Sigmoid colon (tissue), 3 donors: ENCODE measurements at regions not wholly inside any gene's neighbourhood (a gene's known extent, or its start where the extent isn't known, plus 50 kb on each side); places are given as distances from the start of the nearest gene placed in this dataset.

Source experiments
- POLR2A ChIP-seq, 2 donors: fragments of 450-650 bp; IDR thresholded peaks; one replicate each; pipeline ENCODE4 v1.6.1; 2016; ENCODE audit warnings: antibody characterized with exemption in 2 of 2, mild to moderate bottlenecking in 2 of 2, moderate library complexity in 2 of 2
- TF ChIP-seq, protein P1 (sequence below), 4 experiments: fragments of 450-650 bp in 3 of 4; fragments of 200-600 bp in 1 of 4; IDR thresholded peaks; one replicate each; pipeline ENCODE4 v1.5.1; 2016 to 2019; ENCODE audit warnings: antibody characterized with exemption in 4 of 4, mild to moderate bottlenecking in 3 of 4, moderate library complexity in 2 of 4

DNA sequence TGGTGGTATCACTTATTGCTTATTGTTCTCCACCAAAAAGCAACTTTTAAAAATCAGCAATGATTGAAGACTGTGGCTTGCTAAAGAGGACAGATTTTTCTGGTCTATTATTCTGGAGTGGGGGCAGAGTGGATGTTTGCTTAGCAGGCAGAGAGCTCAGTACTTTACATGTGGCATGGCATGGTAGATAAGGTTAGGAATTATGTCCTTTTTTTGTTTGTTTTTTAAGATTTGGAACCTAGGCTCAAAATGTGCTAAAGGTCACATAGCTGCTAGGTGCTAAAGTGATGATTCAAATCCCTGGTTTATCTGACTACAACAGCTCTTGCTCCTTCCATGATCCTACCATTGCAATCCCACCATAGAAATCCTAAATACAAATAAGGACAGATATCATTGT lies 331.0 kb upstream of the ADAMTS9 start:
- TF ChIP-seq, protein P1, sequence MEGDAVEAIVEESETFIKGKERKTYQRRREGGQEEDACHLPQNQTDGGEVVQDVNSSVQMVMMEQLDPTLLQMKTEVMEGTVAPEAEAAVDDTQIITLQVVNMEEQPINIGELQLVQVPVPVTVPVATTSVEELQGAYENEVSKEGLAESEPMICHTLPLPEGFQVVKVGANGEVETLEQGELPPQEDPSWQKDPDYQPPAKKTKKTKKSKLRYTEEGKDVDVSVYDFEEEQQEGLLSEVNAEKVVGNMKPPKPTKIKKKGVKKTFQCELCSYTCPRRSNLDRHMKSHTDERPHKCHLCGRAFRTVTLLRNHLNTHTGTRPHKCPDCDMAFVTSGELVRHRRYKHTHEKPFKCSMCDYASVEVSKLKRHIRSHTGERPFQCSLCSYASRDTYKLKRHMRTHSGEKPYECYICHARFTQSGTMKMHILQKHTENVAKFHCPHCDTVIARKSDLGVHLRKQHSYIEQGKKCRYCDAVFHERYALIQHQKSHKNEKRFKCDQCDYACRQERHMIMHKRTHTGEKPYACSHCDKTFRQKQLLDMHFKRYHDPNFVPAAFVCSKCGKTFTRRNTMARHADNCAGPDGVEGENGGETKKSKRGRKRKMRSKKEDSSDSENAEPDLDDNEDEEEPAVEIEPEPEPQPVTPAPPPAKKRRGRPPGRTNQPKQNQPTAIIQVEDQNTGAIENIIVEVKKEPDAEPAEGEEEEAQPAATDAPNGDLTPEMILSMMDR (IDR thresholded peaks at IDR 0.05), result no peak
- no peak for TF ChIP-seq POLR2A (IDR thresholded peaks at IDR 0.05)
